Retinal pigment epithelial cell (primary cell): ENCODE measurements at regions not wholly inside any gene's neighbourhood (a gene's known extent, or its start where the extent isn't known, plus 50 kb on each side); places are given as distances from the start of the nearest gene placed in this dataset.

ENCODE experiments used
- DNase-seq: peaks from one replicate; pipeline ENCODE4 v3.0.0-alpha.2; 2010; ENCODE audit warnings: low read depth
- H3K4me3 ChIP-seq: 2 replicates; pipeline ENCODE4 v1.5.1; 2011; ENCODE audit warnings: mild to moderate bottlenecking, low read length, control low read depth, moderate library complexity
- TF ChIP-seq, protein P1 (sequence below): conservative IDR thresholded peaks from 2 replicates; pipeline ENCODE4 v1.5.1; 2011; ENCODE audit warnings: low read depth, low read length, control low read depth, inconsistent platforms

DNA sequence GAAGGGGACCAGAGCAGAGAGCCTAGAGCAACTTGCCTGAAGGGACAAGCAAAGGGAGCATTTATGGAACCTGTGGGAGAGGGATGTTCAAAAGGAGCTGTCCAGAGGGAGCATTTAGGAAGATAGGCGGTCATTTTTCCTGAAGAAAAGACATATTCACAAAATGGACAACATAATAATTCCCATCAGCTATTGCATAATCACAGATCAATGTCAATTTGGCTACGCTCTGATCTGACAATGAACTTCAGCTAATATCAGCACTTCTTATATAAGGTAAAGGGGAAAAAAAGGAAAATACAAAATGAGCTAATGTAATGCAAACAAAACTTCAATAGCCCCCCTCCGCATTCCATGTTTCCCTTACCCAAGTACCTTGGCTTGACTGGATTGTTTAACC is 291.1 kb upstream of the CDH7 start:
- TF ChIP-seq, protein P1, sequence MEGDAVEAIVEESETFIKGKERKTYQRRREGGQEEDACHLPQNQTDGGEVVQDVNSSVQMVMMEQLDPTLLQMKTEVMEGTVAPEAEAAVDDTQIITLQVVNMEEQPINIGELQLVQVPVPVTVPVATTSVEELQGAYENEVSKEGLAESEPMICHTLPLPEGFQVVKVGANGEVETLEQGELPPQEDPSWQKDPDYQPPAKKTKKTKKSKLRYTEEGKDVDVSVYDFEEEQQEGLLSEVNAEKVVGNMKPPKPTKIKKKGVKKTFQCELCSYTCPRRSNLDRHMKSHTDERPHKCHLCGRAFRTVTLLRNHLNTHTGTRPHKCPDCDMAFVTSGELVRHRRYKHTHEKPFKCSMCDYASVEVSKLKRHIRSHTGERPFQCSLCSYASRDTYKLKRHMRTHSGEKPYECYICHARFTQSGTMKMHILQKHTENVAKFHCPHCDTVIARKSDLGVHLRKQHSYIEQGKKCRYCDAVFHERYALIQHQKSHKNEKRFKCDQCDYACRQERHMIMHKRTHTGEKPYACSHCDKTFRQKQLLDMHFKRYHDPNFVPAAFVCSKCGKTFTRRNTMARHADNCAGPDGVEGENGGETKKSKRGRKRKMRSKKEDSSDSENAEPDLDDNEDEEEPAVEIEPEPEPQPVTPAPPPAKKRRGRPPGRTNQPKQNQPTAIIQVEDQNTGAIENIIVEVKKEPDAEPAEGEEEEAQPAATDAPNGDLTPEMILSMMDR = no peak
- no peak overlapping the region for H3K4me3 ChIP-seq
- DNase-seq = no peak

DNA sequence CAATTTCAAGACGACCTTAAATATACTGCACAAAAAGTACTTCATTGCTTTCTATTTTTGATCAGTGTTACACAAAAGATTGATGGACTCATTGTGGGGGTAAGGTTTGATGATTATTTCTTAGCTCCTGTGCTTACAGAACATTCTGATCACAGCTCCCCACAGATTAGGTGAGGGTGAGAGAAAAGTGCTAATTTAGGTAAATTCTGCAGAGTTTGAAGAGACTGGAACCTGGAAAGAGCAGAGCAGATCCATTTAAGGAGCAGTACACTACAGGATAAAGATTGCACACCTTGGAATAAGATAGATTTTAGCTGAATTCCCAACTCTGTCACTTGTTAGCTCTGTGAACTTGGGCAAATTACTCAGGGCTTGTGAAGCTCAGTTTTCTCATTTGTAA is 291.9 kb upstream of the CDH7 start:
- H3K4me3 ChIP-seq = no peak overlapping the region
- DNase-seq = no peak
- TF ChIP-seq, protein P1 = no peak

DNA sequence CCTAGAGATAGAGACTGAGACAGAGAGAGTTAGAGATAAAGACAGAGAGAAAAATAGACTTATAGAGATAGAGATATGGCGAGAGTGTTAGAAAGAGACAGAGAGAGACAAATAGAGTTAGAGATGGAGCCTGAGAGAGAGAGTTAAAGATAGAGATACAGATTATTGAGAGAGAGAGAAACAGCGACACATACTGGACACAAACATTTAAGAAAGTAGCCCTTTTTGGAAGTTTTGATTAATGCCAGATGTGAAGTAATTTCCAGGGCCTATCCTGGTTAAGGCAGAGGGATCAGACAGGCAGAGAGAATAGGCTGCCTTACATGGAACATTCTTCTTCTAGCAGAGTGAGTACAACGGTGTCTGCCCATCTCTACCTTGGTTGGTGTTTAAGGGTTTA is 311.6 kb upstream of the CDH7 start:
- no peak for DNase-seq
- TF ChIP-seq, protein P1 = peak; percentile 25
- no peak overlapping the region for H3K4me3 ChIP-seq

DNA sequence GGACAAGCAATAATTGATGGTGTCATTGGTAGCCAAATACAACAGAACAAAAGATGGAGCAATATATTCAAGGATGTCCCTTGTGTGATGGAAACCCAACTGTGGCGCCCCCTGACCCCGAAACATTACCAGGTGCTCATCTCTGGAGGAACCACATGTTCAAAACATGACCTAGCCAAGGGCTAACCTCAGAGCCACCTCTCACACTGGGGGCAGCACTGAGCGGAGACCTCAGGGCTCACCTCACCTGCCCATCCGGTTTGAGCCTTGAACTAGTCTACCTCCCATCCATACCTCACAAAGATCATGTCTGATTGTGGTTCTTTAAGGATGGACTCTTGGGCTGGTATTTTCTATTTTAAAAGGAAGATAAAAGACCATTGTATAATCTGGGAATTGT is 314.4 kb upstream of the CDH7 start:
- TF ChIP-seq, protein P1 = no peak
- no peak for DNase-seq
- no peak overlapping the region for H3K4me3 ChIP-seq

DNA sequence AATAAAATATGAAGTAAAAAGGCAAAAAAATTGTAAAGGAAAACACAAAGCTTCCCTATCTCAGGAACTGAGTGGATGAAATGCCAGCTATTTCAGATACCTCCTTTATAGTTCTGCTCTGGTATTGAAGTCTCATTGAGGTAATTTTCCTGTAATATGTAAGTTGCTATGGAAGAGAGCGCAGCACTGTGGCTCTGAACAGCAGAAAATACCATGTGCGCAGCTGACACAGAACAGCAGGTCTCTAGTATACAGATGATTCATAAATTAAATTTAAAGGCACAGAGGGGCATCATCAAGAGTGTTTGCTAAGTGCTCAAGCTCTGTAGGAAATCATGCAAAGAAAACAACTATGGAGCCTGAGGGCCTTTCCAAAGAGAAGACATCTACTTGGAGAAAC is 315.3 kb upstream of the CDH7 start:
- TF ChIP-seq, protein P1 = no peak
- no peak overlapping the region for H3K4me3 ChIP-seq
- DNase-seq = no peak

DNA sequence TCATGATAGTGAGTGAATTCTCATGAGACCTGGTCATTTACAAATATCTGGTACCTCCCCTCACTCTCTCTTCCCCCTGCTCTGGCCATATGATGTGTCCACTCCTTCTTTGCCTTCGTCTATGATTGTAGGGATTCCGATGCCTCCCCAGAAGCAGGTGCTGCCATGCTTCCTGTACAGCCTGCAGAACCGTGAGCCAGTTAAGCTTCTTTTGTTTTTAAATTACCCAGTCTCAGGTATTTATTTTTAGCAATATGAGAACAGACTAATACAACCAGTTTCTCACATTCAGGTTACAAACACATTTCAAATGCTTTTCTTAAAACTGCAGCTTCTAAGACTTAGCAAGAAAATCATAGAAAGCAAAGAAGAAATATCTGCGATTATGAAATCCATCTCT is 321.2 kb upstream of the CDH7 start:
- TF ChIP-seq, protein P1 = no peak
- no peak overlapping the region for H3K4me3 ChIP-seq
- DNase-seq = no peak

DNA sequence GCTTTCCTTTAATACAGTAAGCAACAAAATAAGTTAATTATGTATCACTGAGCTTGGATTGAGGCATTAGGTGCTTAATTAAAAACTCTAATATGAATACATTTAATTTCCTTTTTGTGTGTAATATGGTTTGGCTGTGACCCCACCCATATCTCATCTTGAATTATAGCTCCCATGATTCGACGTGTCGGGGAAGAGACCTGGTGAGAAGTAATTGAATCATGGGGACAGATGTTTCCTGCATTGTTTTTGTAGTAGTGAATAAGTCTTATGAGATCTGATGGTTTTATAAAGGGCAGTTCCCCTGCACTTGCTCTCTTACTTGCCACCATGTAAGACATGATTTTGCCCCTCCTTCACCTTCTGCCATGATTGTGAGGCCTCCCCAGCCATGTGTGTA is 325.4 kb upstream of the CDH7 start:
- TF ChIP-seq, protein P1 = no peak
- no peak overlapping the region for H3K4me3 ChIP-seq
- no peak for DNase-seq
